PC-9 (cell line): ENCODE measurements at regions not wholly inside any gene's neighbourhood (a gene's known extent, or its start where the extent isn't known, plus 50 kb on each side); places are given as distances from the start of the nearest gene placed in this dataset.

ENCODE experiments used
- BruUV-seq: library from RNA; stranded (reverse); fragments of 400-500 nt; replicated peaks from 2 replicates; lab custom pipeline; 2021; lab: Mats Ljungman, UMichigan
- CTCF ChIA-PET: fragments of 300-600 bp; sonication (Branson Sonifier 250); formaldehyde crosslinking; loops from one replicate; lab custom pipeline; 2022; ENCODE audit warnings: antibody characterized with exemption; lab: Charles Lee
- POLR2A ChIA-PET: fragments of 300-600 bp; sonication (Branson Sonifier 250); formaldehyde crosslinking; loops from one replicate; lab custom pipeline; 2022; ENCODE audit warnings: antibody characterized with exemption; ENCODE audit not compliant: unreplicated experiment; lab: Charles Lee
- DNase-seq, 2 experiments: peaks; one replicate each; pipeline versions ENCODE4 v3.0.0 to v3.0.0-alpha.2; 2015 to 2022; ENCODE audit warnings: mixed read lengths in 1 of 2
- H2AFZ ChIP-seq: fragments of 200-600 bp; sonication (generic); 2 replicates; pipeline ENCODE4 v1.8.1; 2017; ENCODE audit warnings: antibody characterized with exemption
- H3F3A ChIP-seq: fragments of 200-600 bp; sonication (generic); 2 replicates; pipeline ENCODE4 v1.8.1; 2017; ENCODE audit warnings: antibody characterized with exemption, mild to moderate bottlenecking, low read depth; ENCODE audit not compliant: insufficient read depth
- H3K27ac ChIP-seq: fragments of 200-600 bp; sonication (generic); 2 replicates; pipeline ENCODE4 v1.6.1; 2016; ENCODE audit warnings: mixed run types
- H3K27me3 ChIP-seq: fragments of 200-600 bp; sonication (generic); 2 replicates; pipeline ENCODE4 v1.6.1; 2016; ENCODE audit warnings: low read depth, mixed run types; ENCODE audit not compliant: insufficient read depth
- H3K36me3 ChIP-seq: fragments of 200-600 bp; sonication (generic); 2 replicates; pipeline ENCODE4 v1.6.1; 2016; ENCODE audit warnings: low read depth, mixed run types
- H3K4me1 ChIP-seq: fragments of 200-600 bp; sonication (generic); replicated peaks from 2 replicates; pipeline ENCODE4 v1.6.1; 2016; ENCODE audit warnings: mixed run types; ENCODE audit not compliant: insufficient read depth
- H3K4me2 ChIP-seq: fragments of 200-600 bp; sonication (generic); 2 replicates; pipeline ENCODE4 v1.6.1; 2017; ENCODE audit warnings: mixed run types
- H3K4me3 ChIP-seq: fragments of 200-600 bp; sonication (generic); 2 replicates; pipeline ENCODE4 v1.6.1; 2016; ENCODE audit warnings: mixed run types
- H3K79me2 ChIP-seq: fragments of 200-600 bp; sonication (generic); 2 replicates; pipeline ENCODE4 v1.6.1; 2017; ENCODE audit warnings: low read depth, mixed run types
- H3K9me2 ChIP-seq: fragments of 200-600 bp; sonication (generic); 2 replicates; pipeline ENCODE4 v1.8.1; 2017; ENCODE audit warnings: mild to moderate bottlenecking; ENCODE audit not compliant: insufficient read depth
- H3K9me3 ChIP-seq: fragments of 200-600 bp; sonication (generic); 2 replicates; pipeline ENCODE4 v1.8.1; 2016; ENCODE audit warnings: low read depth; ENCODE audit not compliant: insufficient read depth
- H4K20me1 ChIP-seq: fragments of 200-600 bp; sonication (generic); 2 replicates; pipeline ENCODE4 v1.8.1; 2017; ENCODE audit not compliant: insufficient read depth
- CTCF ChIP-seq: fragments of 200-600 bp; sonication (generic); conservative IDR thresholded peaks from 2 replicates; pipeline ENCODE4 v1.6.1; 2017; ENCODE audit warnings: mixed run types, antibody characterized with exemption, mild to moderate bottlenecking, moderate library complexity
- EZH2 ChIP-seq: fragments of 200-600 bp; sonication (generic); IDR thresholded peaks from 2 replicates; pipeline ENCODE4 v1.8.0; 2017; ENCODE audit warnings: antibody characterized with exemption, low read depth
- intact Hi-C: fragments of 100-400 bp; cut with micrococcal nuclease; formaldehyde crosslinking; loops from one replicate; pipeline ENCODE4 v1.10.0; 2022; ENCODE audit not compliant: unreplicated experiment

- POLR2A ChIA-PET = no interaction called here
- CTCF ChIA-PET = no interaction called here
- Histone ChIP-seq H3K79me2 (no peaks in the 10 kb centered on the region), H3K27ac (no peak overlapping the region), H4K20me1 (no peaks in the 10 kb centered on the region), H3K9me2 (no peaks in the 10 kb centered on the region), H3K4me3 (no peak overlapping the region), H2AFZ (no peak overlapping the region), H3K36me3 (no peaks in the 10 kb centered on the region), H3F3A (no peaks in the 10 kb centered on the region), H3K4me2 (no peak overlapping the region), H3K27me3 (no peaks in the 10 kb centered on the region), H3K9me3 (no peaks in the 10 kb centered on the region), H3K4me1 (no peaks in the 10 kb centered on the region)
- no TSS peak for BruUV-seq
- intact Hi-C loops = no loop called here
- TF ChIP-seq EZH2 (no peak), CTCF (no peak)
- no peak for DNase-seq
Observed at GRCh38 chr10:64316416-64316815, 795.2 kb downstream of the REEP3 start.

GRCh38 chr10:64316833-64317232 lies 795.6 kb downstream of the REEP3 start:
- no peak overlapping the region for H3K4me3 ChIP-seq
- intact Hi-C loops = no loop called here
- H4K20me1 ChIP-seq = no peaks in the 10 kb centered on the region
- no peak for DNase-seq
- no peak overlapping the region for H3K4me2 ChIP-seq
- H3K9me3 ChIP-seq = no peaks in the 10 kb centered on the region
- CTCF ChIA-PET = no interaction called here
- H3K79me2 ChIP-seq = no peaks in the 10 kb centered on the region
- H3K27ac ChIP-seq = no peak overlapping the region
- BruUV-seq = no TSS peak
- H3K27me3 ChIP-seq = no peaks in the 10 kb centered on the region
- TF ChIP-seq EZH2 (no peak), CTCF (no peak)
- no peaks in the 10 kb centered on the region for H3K9me2 ChIP-seq
- POLR2A ChIA-PET = no interaction called here
- H3F3A ChIP-seq = no peaks in the 10 kb centered on the region
- H3K36me3 ChIP-seq = no peaks in the 10 kb centered on the region
- no peak overlapping the region for H2AFZ ChIP-seq
- no peaks in the 10 kb centered on the region for H3K4me1 ChIP-seq

- H3K27ac ChIP-seq = no peak overlapping the region
- ChIA-PET CTCF (no interaction called here), POLR2A (no interaction called here)
- H3K9me3 ChIP-seq = no peaks in the 10 kb centered on the region
- no TSS peak for BruUV-seq
- no peaks in the 10 kb centered on the region for H4K20me1 ChIP-seq
- no peaks in the 10 kb centered on the region for H3K79me2 ChIP-seq
- no peaks in the 10 kb centered on the region for H3F3A ChIP-seq
- H3K9me2 ChIP-seq = no peaks in the 10 kb centered on the region
- no peak for TF ChIP-seq EZH2
- no peak for TF ChIP-seq CTCF
- no peak overlapping the region for H3K4me2 ChIP-seq
- no peak for DNase-seq
- intact Hi-C loops = no loop called here
- no peak overlapping the region for H2AFZ ChIP-seq
- H3K4me1 ChIP-seq = no peaks in the 10 kb centered on the region
- no peaks in the 10 kb centered on the region for H3K36me3 ChIP-seq
- H3K4me3 ChIP-seq = no peak overlapping the region
- H3K27me3 ChIP-seq = no peaks in the 10 kb centered on the region
Observed at GRCh38 chr10:64320448-64320847, 799.2 kb downstream of the REEP3 start.
